GM12878 (cell line): ENCODE measurements at regions not wholly inside any gene's neighbourhood (a gene's known extent, or its start where the extent isn't known, plus 50 kb on each side); places are given as distances from the start of the nearest gene placed in this dataset.

Source experiments
- BCLAF1 ChIP-seq: fragments of 450-650 bp; IDR thresholded peaks from 2 replicates; pipeline ENCODE4 v1.6.1; 2017; ENCODE audit warnings: antibody characterized with exemption, mild to moderate bottlenecking, moderate library complexity
- CHD1 ChIP-seq: IDR thresholded peaks from 2 replicates; pipeline ENCODE4 v1.6.1; 2012; ENCODE audit warnings: low read depth, low read length, improper control_type of control experiment
- MXI1 ChIP-seq: fragments of 150-350 bp; IDR thresholded peaks from 2 replicates; pipeline ENCODE4 v1.6.1; 2011; ENCODE audit warnings: low read depth, mild to moderate bottlenecking, inconsistent platforms, low read length, improper control_type of control experiment
- POLR2A ChIP-seq: IDR thresholded peaks from 2 replicates; pipeline ENCODE4 v1.6.1; 2011; ENCODE audit warnings: low read depth, mild to moderate bottlenecking, low read length
- POLR2AphosphoS5 ChIP-seq: IDR thresholded peaks from 2 replicates; pipeline ENCODE4 v1.6.1; 2011; ENCODE audit warnings: mild to moderate bottlenecking, low read length, inconsistent platforms
- RAD21 ChIP-seq: IDR thresholded peaks from 2 replicates; pipeline ENCODE4 v1.6.1; 2011; ENCODE audit warnings: mild to moderate bottlenecking, low read depth, low read length, moderate library complexity; ENCODE audit not compliant: insufficient read depth
- RELA ChIP-seq: fragments of 450-650 bp; IDR thresholded peaks from 2 replicates; pipeline ENCODE4 v1.8.0; 2014; ENCODE audit warnings: borderline replicate concordance; ENCODE audit not compliant: partially characterized antibody
- SUZ12 ChIP-seq: fragments of 200-600 bp; sonication (generic); IDR thresholded peaks from one replicate; pipeline ENCODE4 v1.6.1; 2018; ENCODE audit warnings: antibody characterized with exemption, mild to moderate bottlenecking; ENCODE audit not compliant: unreplicated experiment
- TAF1 ChIP-seq: IDR thresholded peaks from 2 replicates; pipeline ENCODE4 v1.6.1; 2011; ENCODE audit warnings: mild to moderate bottlenecking, low read depth, low read length, borderline replicate concordance
- TBL1XR1 ChIP-seq: IDR thresholded peaks from 2 replicates; pipeline ENCODE4 v1.6.1; 2012; ENCODE audit warnings: low read depth, low read length, improper control_type of control experiment
- ZZZ3 ChIP-seq: IDR thresholded peaks from 2 replicates; pipeline ENCODE4 v1.6.1; 2011; ENCODE audit warnings: low read depth; ENCODE audit not compliant: control insufficient read depth, insufficient read length
- TF ChIP-seq, protein P1 (sequence below), 3 experiments: IDR thresholded peaks in 2 of 3; conservative IDR thresholded peaks in 1 of 3; 2 replicates each; pipeline ENCODE4 v1.5.1; 2011; ENCODE audit warnings: low read depth in 3 of 3, low read length in 3 of 3, mild to moderate bottlenecking in 3 of 3, control low read depth in 2 of 3, moderate library complexity in 2 of 3, inconsistent platforms in 1 of 3, mixed read lengths in 1 of 3; ENCODE audit not compliant: control insufficient read depth in 2 of 3, insufficient read depth in 1 of 3; ENCODE audit errors: extremely low read depth in 1 of 3
- TF ChIP-seq, protein P2 (sequence below): IDR thresholded peaks from 2 replicates; pipeline ENCODE4 v1.6.1; 2012; ENCODE audit warnings: low read depth, low read length, improper control_type of control experiment
- TF ChIP-seq, protein P3 (sequence below): fragments of 450-650 bp; IDR thresholded peaks from 2 replicates; pipeline ENCODE4 v1.6.1; 2014; ENCODE audit warnings: mild to moderate bottlenecking

DNA sequence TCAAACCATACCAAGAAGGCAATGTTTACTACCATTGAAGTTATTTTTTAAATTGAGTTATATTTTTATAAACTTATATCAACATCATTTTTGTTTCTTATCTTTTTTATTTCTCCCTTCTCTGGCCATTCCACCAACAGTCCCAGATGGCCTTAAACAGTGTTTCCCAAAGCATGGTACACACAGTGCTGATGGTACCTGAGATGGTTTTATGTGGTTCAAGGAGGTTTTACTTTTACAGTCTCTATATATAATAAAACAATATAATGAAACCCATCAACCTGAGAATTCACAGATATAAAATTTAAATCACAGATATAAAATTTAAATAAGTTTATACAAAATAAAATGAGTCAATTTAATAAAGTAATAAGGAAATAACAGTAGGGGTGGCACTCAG lies 65.1 kb upstream of the MSTN start:
- TF ChIP-seq, protein P1, sequence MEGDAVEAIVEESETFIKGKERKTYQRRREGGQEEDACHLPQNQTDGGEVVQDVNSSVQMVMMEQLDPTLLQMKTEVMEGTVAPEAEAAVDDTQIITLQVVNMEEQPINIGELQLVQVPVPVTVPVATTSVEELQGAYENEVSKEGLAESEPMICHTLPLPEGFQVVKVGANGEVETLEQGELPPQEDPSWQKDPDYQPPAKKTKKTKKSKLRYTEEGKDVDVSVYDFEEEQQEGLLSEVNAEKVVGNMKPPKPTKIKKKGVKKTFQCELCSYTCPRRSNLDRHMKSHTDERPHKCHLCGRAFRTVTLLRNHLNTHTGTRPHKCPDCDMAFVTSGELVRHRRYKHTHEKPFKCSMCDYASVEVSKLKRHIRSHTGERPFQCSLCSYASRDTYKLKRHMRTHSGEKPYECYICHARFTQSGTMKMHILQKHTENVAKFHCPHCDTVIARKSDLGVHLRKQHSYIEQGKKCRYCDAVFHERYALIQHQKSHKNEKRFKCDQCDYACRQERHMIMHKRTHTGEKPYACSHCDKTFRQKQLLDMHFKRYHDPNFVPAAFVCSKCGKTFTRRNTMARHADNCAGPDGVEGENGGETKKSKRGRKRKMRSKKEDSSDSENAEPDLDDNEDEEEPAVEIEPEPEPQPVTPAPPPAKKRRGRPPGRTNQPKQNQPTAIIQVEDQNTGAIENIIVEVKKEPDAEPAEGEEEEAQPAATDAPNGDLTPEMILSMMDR (IDR thresholded peaks at IDR 0.05 in 2 of 3, conservative IDR thresholded peaks at IDR 0.05 in 1 of 3; ENCODE audit: control insufficient read depth in 2 of 3, extremely low read depth in 1 of 3, insufficient read depth in 1 of 3, low read depth in 3 of 3, low read length in 3 of 3): no peak
- TF ChIP-seq BCLAF1 (no peak), SUZ12 (no peak), TAF1 (no peak), RAD21 (no peak), POLR2AphosphoS5 (no peak), TBL1XR1 (no peak), MXI1 (no peak), RELA (no peak), ZZZ3 (no peak), CHD1 (no peak), POLR2A (no peak)
- TF ChIP-seq, protein P2, sequence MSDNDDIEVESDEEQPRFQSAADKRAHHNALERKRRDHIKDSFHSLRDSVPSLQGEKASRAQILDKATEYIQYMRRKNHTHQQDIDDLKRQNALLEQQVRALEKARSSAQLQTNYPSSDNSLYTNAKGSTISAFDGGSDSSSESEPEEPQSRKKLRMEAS: no peak
- TF ChIP-seq, protein P3, sequence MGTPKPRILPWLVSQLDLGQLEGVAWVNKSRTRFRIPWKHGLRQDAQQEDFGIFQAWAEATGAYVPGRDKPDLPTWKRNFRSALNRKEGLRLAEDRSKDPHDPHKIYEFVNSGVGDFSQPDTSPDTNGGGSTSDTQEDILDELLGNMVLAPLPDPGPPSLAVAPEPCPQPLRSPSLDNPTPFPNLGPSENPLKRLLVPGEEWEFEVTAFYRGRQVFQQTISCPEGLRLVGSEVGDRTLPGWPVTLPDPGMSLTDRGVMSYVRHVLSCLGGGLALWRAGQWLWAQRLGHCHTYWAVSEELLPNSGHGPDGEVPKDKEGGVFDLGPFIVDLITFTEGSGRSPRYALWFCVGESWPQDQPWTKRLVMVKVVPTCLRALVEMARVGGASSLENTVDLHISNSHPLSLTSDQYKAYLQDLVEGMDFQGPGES: no peak
